B cell (primary cell): ENCODE measurements at regions not wholly inside any gene's neighbourhood (a gene's known extent, or its start where the extent isn't known, plus 50 kb on each side); places are given as distances from the start of the nearest gene placed in this dataset.

Source experiments
- ATAC-seq: fragments of 200-7000 bp; cut with Tn5 transposase; one replicate; pipeline ENCODE4 v1.10.0; 2021; ENCODE audit warnings: low read depth, mild to moderate bottlenecking, moderate number of reproducible peaks, moderate library complexity
- CTCF ChIA-PET: fragments of 350-600 bp; sonication (Branson Sonifier 250); formaldehyde crosslinking; loops from one replicate; lab custom pipeline; 2021; ENCODE audit warnings: antibody characterized with exemption, inconsistent platforms; lab: Charles Lee
- POLR2A ChIA-PET: fragments of 350-600 bp; sonication (Branson Sonifier 250); formaldehyde crosslinking; loops from one replicate; lab custom pipeline; 2021; ENCODE audit warnings: antibody characterized with exemption; lab: Charles Lee
- DNase-seq: peaks from one replicate; pipeline ENCODE4 v3.0.0; 2013
- H2AFZ ChIP-seq: 2 replicates; pipeline ENCODE4 v1.6.1; 2012; ENCODE audit warnings: mild to moderate bottlenecking, low read depth, low read length; ENCODE audit not compliant: insufficient read depth, poor library complexity, severe bottlenecking
- H3K27ac ChIP-seq, 2 donors: 1 replicate in 1 of 2; 2 replicates in 1 of 2; pipeline ENCODE4 v1.5.1; 2012 to 2013; ENCODE audit warnings: low read length in 2 of 2, mild to moderate bottlenecking in 2 of 2, moderate library complexity in 1 of 2
- H3K27me3 ChIP-seq, 4 experiments: fragments of 200-600 bp in 1 of 4; sonication (generic) in 1 of 4; replicated peaks in 1 of 4; 1 replicate in 2 of 4; 2 replicates in 2 of 4; pipeline versions ENCODE4 v1.6.1 to v1.7.0; 2013 to 2016; ENCODE audit warnings: low read length in 3 of 4, mild to moderate bottlenecking in 2 of 4, mixed read lengths in 1 of 4, moderate library complexity in 1 of 4; ENCODE audit not compliant: insufficient read depth in 4 of 4, control insufficient read depth in 3 of 4; ENCODE audit errors: control extremely low read depth in 1 of 4
- H3K36me3 ChIP-seq, 2 experiments: replicated peaks in 1 of 2; 1 replicate in 1 of 2; 2 replicates in 1 of 2; pipeline versions ENCODE4 v1.6.1 to v1.7.1; 2013; ENCODE audit warnings: low read length in 1 of 2; ENCODE audit not compliant: insufficient read depth in 2 of 2, control insufficient read depth in 1 of 2; ENCODE audit errors: control extremely low read depth in 1 of 2, extremely low read depth in 1 of 2
- H3K4me1 ChIP-seq, 2 donors: fragments of 200-600 bp in 1 of 2; sonication (generic) in 1 of 2; 1 replicate in 1 of 2; 2 replicates in 1 of 2; pipeline versions ENCODE4 v1.5.1 to v1.6.1; 2013 to 2017; ENCODE audit warnings: low read length in 2 of 2; ENCODE audit not compliant: control insufficient read depth in 2 of 2, insufficient read depth in 2 of 2
- H3K4me2 ChIP-seq: replicated peaks from 2 replicates; pipeline ENCODE3; 2012; ENCODE audit warnings: mild to moderate bottlenecking, low read depth, low read length; ENCODE audit not compliant: poor library complexity, severe bottlenecking
- H3K4me3 ChIP-seq, 5 experiments: fragments of 200-600 bp in 1 of 5; sonication (generic) in 1 of 5; 1 replicate in 3 of 5; 2 replicates in 2 of 5; pipeline versions ENCODE4 v1.5.1 to v1.7.0; 2011 to 2016; ENCODE audit warnings: low read length in 4 of 5, mild to moderate bottlenecking in 4 of 5, low read depth in 2 of 5, control low read depth in 1 of 5, moderate library complexity in 1 of 5; ENCODE audit not compliant: insufficient read depth in 1 of 5; ENCODE audit errors: control extremely low read depth in 1 of 5, extremely low read depth in 1 of 5
- H3K79me2 ChIP-seq: fragments of 200-600 bp; sonication (generic); one replicate; pipeline ENCODE4 v1.6.0; 2016; ENCODE audit warnings: low read length; ENCODE audit not compliant: control insufficient read depth, insufficient read depth
- H3K9ac ChIP-seq: fragments of 200-600 bp; sonication (generic); 2 replicates; pipeline ENCODE4 v1.6.1; 2017; ENCODE audit warnings: mild to moderate bottlenecking, low read length, moderate library complexity
- H3K9me3 ChIP-seq, 3 donors: one replicate each; pipeline versions ENCODE4 v1.6.1 to v1.7.1; 2013; ENCODE audit warnings: low read length in 2 of 3; ENCODE audit not compliant: control insufficient read depth in 2 of 3, insufficient read depth in 1 of 3; ENCODE audit errors: control extremely low read depth in 1 of 3
- H4K20me1 ChIP-seq: 2 replicates; pipeline ENCODE4 v1.6.0; 2012; ENCODE audit warnings: mild to moderate bottlenecking, low read length; ENCODE audit not compliant: insufficient read depth, control insufficient read depth, poor library complexity, severe bottlenecking
- H3K27ac Mint-ChIP-seq: one replicate; pipeline ENCODE4 v1.8.0; 2021; ENCODE audit warnings: mixed read lengths
- H3K27me3 Mint-ChIP-seq: one replicate; pipeline ENCODE4 v1.8.0; 2021; ENCODE audit warnings: mixed read lengths
- H3K4me1 Mint-ChIP-seq: one replicate; pipeline ENCODE4 v1.8.0; 2021; ENCODE audit warnings: mixed read lengths
- H3K4me3 Mint-ChIP-seq: one replicate; pipeline ENCODE4 v1.8.0; 2021; ENCODE audit warnings: mixed read lengths
- H3K9me3 Mint-ChIP-seq: one replicate; pipeline ENCODE4 v1.8.0; 2022; ENCODE audit warnings: mixed read lengths; ENCODE audit not compliant: insufficient read depth
- EZH2 ChIP-seq: IDR thresholded peaks from 2 replicates; pipeline ENCODE4 v1.6.1; 2012; ENCODE audit warnings: borderline replicate concordance, low read depth, mild to moderate bottlenecking, moderate library complexity, low read length; ENCODE audit not compliant: insufficient read depth, poor library complexity, severe bottlenecking
- WGBS: methylation state at CpG from one replicate; pipeline ENCODE4 v1.1.5; 2013; ENCODE audit warnings: missing lambda C conversion rate; ENCODE audit not compliant: insufficient coverage; 5-methylcytosine and 5-hydroxymethylcytosine counted together
- intact Hi-C: fragments of 100-400 bp; cut with micrococcal nuclease; formaldehyde crosslinking; loops from one replicate; pipeline ENCODE4 v1.10.0; 2022
- TF ChIP-seq, protein P1 (sequence below): fragments of 200-600 bp; IDR thresholded peaks from one replicate; pipeline ENCODE4 v1.8.0; 2022; ENCODE audit warnings: antibody characterized with exemption, mild to moderate bottlenecking

DNA sequence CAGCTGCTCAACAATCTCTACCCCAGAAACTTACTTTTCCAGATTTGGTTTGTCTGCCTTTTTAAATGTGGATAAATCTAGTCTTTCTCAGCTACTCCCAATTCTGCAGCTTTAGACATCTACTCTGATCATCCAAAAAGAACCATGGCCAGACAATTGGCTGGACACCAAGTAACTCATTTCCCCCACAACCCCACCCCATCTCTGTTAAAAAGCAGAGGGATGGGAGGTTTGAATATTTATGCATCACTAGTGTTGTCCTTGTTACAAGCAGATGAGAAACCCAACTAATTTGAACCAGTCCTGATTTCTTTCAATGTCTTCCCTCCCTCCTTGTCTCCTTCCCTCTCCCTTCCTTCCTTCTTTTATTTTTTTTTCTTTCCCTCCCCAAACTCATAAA lies 391.9 kb downstream of the GALC start:
- H3K4me3 Mint-ChIP-seq: no peak overlapping the region
- no peak overlapping the region for H3K27ac Mint-ChIP-seq
- no peaks in the 10 kb centered on the region for H3K27me3 Mint-ChIP-seq
- TF ChIP-seq EZH2: no peak
- TF ChIP-seq, protein P1, sequence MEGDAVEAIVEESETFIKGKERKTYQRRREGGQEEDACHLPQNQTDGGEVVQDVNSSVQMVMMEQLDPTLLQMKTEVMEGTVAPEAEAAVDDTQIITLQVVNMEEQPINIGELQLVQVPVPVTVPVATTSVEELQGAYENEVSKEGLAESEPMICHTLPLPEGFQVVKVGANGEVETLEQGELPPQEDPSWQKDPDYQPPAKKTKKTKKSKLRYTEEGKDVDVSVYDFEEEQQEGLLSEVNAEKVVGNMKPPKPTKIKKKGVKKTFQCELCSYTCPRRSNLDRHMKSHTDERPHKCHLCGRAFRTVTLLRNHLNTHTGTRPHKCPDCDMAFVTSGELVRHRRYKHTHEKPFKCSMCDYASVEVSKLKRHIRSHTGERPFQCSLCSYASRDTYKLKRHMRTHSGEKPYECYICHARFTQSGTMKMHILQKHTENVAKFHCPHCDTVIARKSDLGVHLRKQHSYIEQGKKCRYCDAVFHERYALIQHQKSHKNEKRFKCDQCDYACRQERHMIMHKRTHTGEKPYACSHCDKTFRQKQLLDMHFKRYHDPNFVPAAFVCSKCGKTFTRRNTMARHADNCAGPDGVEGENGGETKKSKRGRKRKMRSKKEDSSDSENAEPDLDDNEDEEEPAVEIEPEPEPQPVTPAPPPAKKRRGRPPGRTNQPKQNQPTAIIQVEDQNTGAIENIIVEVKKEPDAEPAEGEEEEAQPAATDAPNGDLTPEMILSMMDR: no peak
- H3K4me1 Mint-ChIP-seq: no peaks in the 10 kb centered on the region
- intact Hi-C loops: no loop called here
- no peak overlapping the region for H3K4me2 ChIP-seq
- no peak overlapping the region for H3K9ac ChIP-seq
- H3K4me1 ChIP-seq: no peaks in the 10 kb centered on the region
- no peaks in the 10 kb centered on the region for H3K27me3 ChIP-seq
- H3K27ac ChIP-seq: no peak overlapping the region
- no peak overlapping the region for H2AFZ ChIP-seq
- ATAC-seq (no peak), DNase-seq (no peak)
- H3K4me3 ChIP-seq: no peak overlapping the region
- POLR2A ChIA-PET: no interaction called here
- H3K36me3 ChIP-seq: no peaks in the 10 kb centered on the region
- H3K9me3 Mint-ChIP-seq: peaks cover 14% of the 10 kb centered on the region
- H3K79me2 ChIP-seq: no peaks in the 10 kb centered on the region
- peaks cover 0 to 5% (median under 1%) of the 10 kb centered on the region in 3 donors for H3K9me3 ChIP-seq
- CTCF ChIA-PET: no interaction called here
- no peaks in the 10 kb centered on the region for H4K20me1 ChIP-seq

DNA sequence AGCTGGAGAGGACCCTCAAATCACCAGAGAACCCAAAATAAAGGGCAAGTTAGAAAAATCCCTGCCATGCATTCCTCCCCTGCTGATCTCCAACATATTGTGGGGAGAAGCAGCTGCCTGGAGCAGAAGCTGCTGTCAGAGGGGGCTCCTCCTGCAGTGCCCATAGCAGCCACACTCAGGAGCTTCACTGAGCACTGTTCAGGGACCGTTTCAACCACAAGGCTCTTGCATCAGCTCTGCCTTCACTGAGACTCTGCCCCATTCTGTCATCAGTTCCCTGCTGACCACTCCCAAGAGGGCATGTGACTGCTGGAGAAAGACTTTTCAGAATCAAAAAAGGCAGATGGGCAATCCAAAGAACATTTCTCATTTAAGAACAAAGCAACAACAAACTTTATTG lies 392.7 kb downstream of the GALC start:
- no peak overlapping the region for H3K27ac Mint-ChIP-seq
- ChIA-PET POLR2A (no interaction called here), CTCF (no interaction called here)
- H3K4me3 ChIP-seq: no peak overlapping the region
- no peak overlapping the region for H3K27ac ChIP-seq
- H3K4me1 Mint-ChIP-seq: no peaks in the 10 kb centered on the region
- H3K27me3 ChIP-seq: no peaks in the 10 kb centered on the region
- H3K4me3 Mint-ChIP-seq: no peak overlapping the region
- no peak overlapping the region for H3K4me2 ChIP-seq
- H3K9me3 Mint-ChIP-seq: peaks cover 10% of the 10 kb centered on the region
- TF ChIP-seq EZH2: no peak
- TF ChIP-seq, protein P1: no peak
- no peaks in the 10 kb centered on the region for H3K27me3 Mint-ChIP-seq
- no peaks in the 10 kb centered on the region for H3K4me1 ChIP-seq
- DNase-seq: no peak
- H4K20me1 ChIP-seq: no peaks in the 10 kb centered on the region
- WGBS: 33% methylated on average over 1 of the region's 1 CpG
- ATAC-seq: no peak
- intact Hi-C loops: no loop called here
- H3K9me3 ChIP-seq: peaks cover 0 to 3% (median 0%) of the 10 kb centered on the region in 3 donors
- no peak overlapping the region for H2AFZ ChIP-seq
- no peaks in the 10 kb centered on the region for H3K36me3 ChIP-seq
- H3K79me2 ChIP-seq: no peaks in the 10 kb centered on the region
- H3K9ac ChIP-seq: no peak overlapping the region
